GM23338 (cell line): ENCODE measurements at regions not wholly inside any gene's neighbourhood (a gene's known extent, or its start where the extent isn't known, plus 50 kb on each side); places are given as distances from the start of the nearest gene placed in this dataset.

Source experiments
- ATAC-seq: fragments of 200-7000 bp; cut with Tn5 transposase; 3 replicates; pipeline ENCODE4 v1.9.1; 2020
- DNase-seq: peaks from one replicate; pipeline ENCODE4 v3.0.0-alpha.2; 2015; ENCODE audit warnings: low spot score
- H2AFZ ChIP-seq: fragments of 200-600 bp; sonication (generic); 2 replicates; pipeline ENCODE4 v1.8.0; 2016; ENCODE audit warnings: antibody characterized with exemption, mild to moderate bottlenecking, moderate library complexity
- H3F3A ChIP-seq: fragments of 200-600 bp; sonication (generic); replicated peaks from 2 replicates; pipeline ENCODE4 v1.8.0; 2017; ENCODE audit warnings: antibody characterized with exemption, mixed run types, low read depth
- H3K27ac ChIP-seq: fragments of 200-600 bp; sonication (generic); 2 replicates; pipeline ENCODE4 v1.6.1; 2016; ENCODE audit warnings: low read depth
- H3K27me3 ChIP-seq: fragments of 200-600 bp; sonication (generic); 2 replicates; pipeline ENCODE4 v1.8.0; 2016; ENCODE audit warnings: mild to moderate bottlenecking, mixed run types, moderate library complexity; ENCODE audit not compliant: insufficient read depth
- H3K36me3 ChIP-seq: fragments of 200-600 bp; sonication (generic); 2 replicates; pipeline ENCODE4 v1.8.0; 2016; ENCODE audit warnings: mild to moderate bottlenecking; ENCODE audit not compliant: insufficient read depth
- H3K4me1 ChIP-seq: fragments of 200-600 bp; sonication (generic); 2 replicates; pipeline ENCODE4 v1.8.0; 2016; ENCODE audit warnings: mild to moderate bottlenecking, moderate library complexity; ENCODE audit not compliant: insufficient read depth
- H3K4me2 ChIP-seq: fragments of 200-600 bp; sonication (generic); 2 replicates; pipeline ENCODE4 v1.7.1; 2017; ENCODE audit warnings: mixed run types
- H3K4me3 ChIP-seq: fragments of 200-600 bp; sonication (generic); 2 replicates; pipeline ENCODE4 v1.6.1; 2016; ENCODE audit warnings: mixed run types
- H3K79me2 ChIP-seq: fragments of 200-600 bp; sonication (generic); replicated peaks from 2 replicates; pipeline ENCODE4 v1.8.0; 2017; ENCODE audit warnings: mild to moderate bottlenecking; ENCODE audit not compliant: insufficient read depth
- H3K9me2 ChIP-seq: fragments of 200-600 bp; sonication (generic); 2 replicates; pipeline ENCODE4 v1.8.0; 2017; ENCODE audit not compliant: insufficient read depth
- H4K20me1 ChIP-seq: fragments of 200-600 bp; sonication (generic); replicated peaks from 2 replicates; pipeline ENCODE4 v1.8.0; 2017; ENCODE audit warnings: mild to moderate bottlenecking; ENCODE audit not compliant: insufficient read depth
- H3K27ac Mint-ChIP-seq: 2 replicates; pipeline ENCODE4 v1.8.0; 2020; ENCODE audit warnings: inconsistent platforms, mild to moderate bottlenecking, moderate library complexity, mixed read lengths
- H3K27me3 Mint-ChIP-seq: 3 replicates; pipeline ENCODE4 v1.8.0; 2022; ENCODE audit warnings: low read depth, mild to moderate bottlenecking, moderate library complexity, mixed read lengths, inconsistent platforms; ENCODE audit not compliant: insufficient read depth, poor library complexity
- H3K36me3 Mint-ChIP-seq: 3 replicates; pipeline ENCODE4 v1.8.0; 2021; ENCODE audit warnings: low read depth, mild to moderate bottlenecking, inconsistent platforms, moderate library complexity, mixed read lengths
- H3K4me1 Mint-ChIP-seq: 3 replicates; pipeline ENCODE4 v1.8.0; 2020; ENCODE audit warnings: mild to moderate bottlenecking, inconsistent platforms, mixed read lengths
- H3K4me3 Mint-ChIP-seq: 3 replicates; pipeline ENCODE4 v1.8.0; 2021; ENCODE audit warnings: moderate library complexity, mild to moderate bottlenecking, inconsistent platforms, mixed read lengths
- H3K9me3 Mint-ChIP-seq: 3 replicates; pipeline ENCODE4 v1.8.0; 2020; ENCODE audit warnings: moderate library complexity, mild to moderate bottlenecking, inconsistent platforms, mixed read lengths
- CREB1 ChIP-seq: fragments of 250-450 bp; sonication (Bioruptor Pico); IDR thresholded peaks from 2 replicates; pipeline ENCODE4 v1.5.0; 2020; ENCODE audit warnings: low read depth, mild to moderate bottlenecking, moderate library complexity
- ETS1 ChIP-seq: IDR thresholded peaks from 2 replicates; pipeline ENCODE4 v1.6.1; 2016; ENCODE audit warnings: antibody characterized with exemption
- EZH2 ChIP-seq: fragments of 200-600 bp; sonication (generic); IDR thresholded peaks from one replicate; pipeline ENCODE4 v1.8.0; 2017; ENCODE audit warnings: antibody characterized with exemption, mild to moderate bottlenecking, low read depth; ENCODE audit not compliant: unreplicated experiment
- EZH2phosphoT487 ChIP-seq: fragments of 200-600 bp; sonication (generic); IDR thresholded peaks from one replicate; pipeline ENCODE4 v1.8.1; 2018; ENCODE audit warnings: antibody characterized with exemption; ENCODE audit not compliant: unreplicated experiment
- JUNB ChIP-seq: IDR thresholded peaks from one replicate; pipeline ENCODE4 v1.6.1; 2016; ENCODE audit warnings: antibody characterized with exemption; ENCODE audit not compliant: unreplicated experiment
- NANOG ChIP-seq: IDR thresholded peaks from 2 replicates; pipeline ENCODE4 v1.6.1; 2016; ENCODE audit warnings: antibody characterized with exemption, borderline replicate concordance
- POLR2AphosphoS5 ChIP-seq: IDR thresholded peaks from 2 replicates; pipeline ENCODE4 v1.6.1; 2016; ENCODE audit warnings: antibody characterized with exemption, low read depth
- REST ChIP-seq: IDR thresholded peaks from one replicate; pipeline ENCODE4 v1.6.1; 2018; ENCODE audit warnings: antibody characterized with exemption; ENCODE audit not compliant: unreplicated experiment
- STAT1 ChIP-seq: IDR thresholded peaks from one replicate; pipeline ENCODE4 v1.6.1; 2016; ENCODE audit warnings: antibody characterized with exemption; ENCODE audit not compliant: unreplicated experiment
- ZNF114 ChIP-seq: fragments of 250-450 bp; sonication (Bioruptor Pico); IDR thresholded peaks from 2 replicates; pipeline ENCODE4 v1.5.0; 2020; ENCODE audit warnings: mild to moderate bottlenecking, moderate library complexity
- ZNF331 ChIP-seq: fragments of 250-450 bp; sonication (Bioruptor Pico); IDR thresholded peaks from 2 replicates; pipeline ENCODE4 v1.5.0; 2020; ENCODE audit warnings: low read depth, mild to moderate bottlenecking, moderate library complexity
- TF ChIP-seq, protein P1 (sequence below), 2 experiments: fragments of 200-600 bp in 1 of 2; sonication (generic) in 1 of 2; conservative IDR thresholded peaks; 2 replicates each; pipeline versions ENCODE4 v1.5.1 to v1.6.1; 2016 to 2017; ENCODE audit warnings: antibody characterized with exemption in 2 of 2, low read depth in 2 of 2, mild to moderate bottlenecking in 2 of 2, moderate library complexity in 1 of 2
- TF ChIP-seq, protein P2 (sequence below): fragments of 250-450 bp; sonication (Bioruptor Pico); IDR thresholded peaks from 2 replicates; pipeline ENCODE4 v1.5.0; 2020; ENCODE audit warnings: mild to moderate bottlenecking, moderate library complexity

DNA sequence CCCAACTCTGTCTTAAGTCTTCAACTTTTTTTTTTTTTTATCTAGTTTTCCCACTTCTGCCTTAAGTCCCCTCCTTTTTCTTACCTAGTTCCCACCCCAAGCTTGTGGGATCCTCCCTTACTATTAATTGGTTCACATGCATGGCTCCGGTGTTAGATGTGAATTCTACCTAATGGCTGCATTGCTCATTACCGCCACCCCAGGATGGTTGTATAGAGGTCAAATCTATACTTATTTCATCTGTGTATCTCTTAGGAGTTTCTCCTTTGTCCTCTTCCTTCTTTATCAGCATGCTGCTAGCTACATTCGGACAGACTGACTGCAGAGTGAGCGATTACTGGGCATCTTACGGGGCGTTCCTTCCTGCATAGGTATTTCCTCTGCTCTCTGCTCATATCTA, 605.7 kb upstream of the GRM7 start:
- Histone ChIP-seq H3K4me3 (no peak overlapping the region), H3K4me1 (no peaks in the 10 kb centered on the region), H3K27me3 (no peaks in the 10 kb centered on the region), H4K20me1 (no peaks in the 10 kb centered on the region), H3K36me3 (no peaks in the 10 kb centered on the region; the same call in none of the 2 replicates), H3K9me2 (no peaks in the 10 kb centered on the region), H2AFZ (no peak overlapping the region), H3K4me2 (no peak overlapping the region), H3F3A (no peaks in the 10 kb centered on the region), H3K79me2 (no peaks in the 10 kb centered on the region), H3K27ac (no peak overlapping the region)
- H3K4me1 Mint-ChIP-seq: no peaks in the 10 kb centered on the region
- TF ChIP-seq REST: no peak
- TF ChIP-seq ZNF114: no peak
- TF ChIP-seq, protein P1, sequence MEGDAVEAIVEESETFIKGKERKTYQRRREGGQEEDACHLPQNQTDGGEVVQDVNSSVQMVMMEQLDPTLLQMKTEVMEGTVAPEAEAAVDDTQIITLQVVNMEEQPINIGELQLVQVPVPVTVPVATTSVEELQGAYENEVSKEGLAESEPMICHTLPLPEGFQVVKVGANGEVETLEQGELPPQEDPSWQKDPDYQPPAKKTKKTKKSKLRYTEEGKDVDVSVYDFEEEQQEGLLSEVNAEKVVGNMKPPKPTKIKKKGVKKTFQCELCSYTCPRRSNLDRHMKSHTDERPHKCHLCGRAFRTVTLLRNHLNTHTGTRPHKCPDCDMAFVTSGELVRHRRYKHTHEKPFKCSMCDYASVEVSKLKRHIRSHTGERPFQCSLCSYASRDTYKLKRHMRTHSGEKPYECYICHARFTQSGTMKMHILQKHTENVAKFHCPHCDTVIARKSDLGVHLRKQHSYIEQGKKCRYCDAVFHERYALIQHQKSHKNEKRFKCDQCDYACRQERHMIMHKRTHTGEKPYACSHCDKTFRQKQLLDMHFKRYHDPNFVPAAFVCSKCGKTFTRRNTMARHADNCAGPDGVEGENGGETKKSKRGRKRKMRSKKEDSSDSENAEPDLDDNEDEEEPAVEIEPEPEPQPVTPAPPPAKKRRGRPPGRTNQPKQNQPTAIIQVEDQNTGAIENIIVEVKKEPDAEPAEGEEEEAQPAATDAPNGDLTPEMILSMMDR (conservative IDR thresholded peaks at IDR 0.05; ENCODE audit: low read depth in 2 of 2): no peak
- TF ChIP-seq EZH2: no peak
- TF ChIP-seq, protein P2, sequence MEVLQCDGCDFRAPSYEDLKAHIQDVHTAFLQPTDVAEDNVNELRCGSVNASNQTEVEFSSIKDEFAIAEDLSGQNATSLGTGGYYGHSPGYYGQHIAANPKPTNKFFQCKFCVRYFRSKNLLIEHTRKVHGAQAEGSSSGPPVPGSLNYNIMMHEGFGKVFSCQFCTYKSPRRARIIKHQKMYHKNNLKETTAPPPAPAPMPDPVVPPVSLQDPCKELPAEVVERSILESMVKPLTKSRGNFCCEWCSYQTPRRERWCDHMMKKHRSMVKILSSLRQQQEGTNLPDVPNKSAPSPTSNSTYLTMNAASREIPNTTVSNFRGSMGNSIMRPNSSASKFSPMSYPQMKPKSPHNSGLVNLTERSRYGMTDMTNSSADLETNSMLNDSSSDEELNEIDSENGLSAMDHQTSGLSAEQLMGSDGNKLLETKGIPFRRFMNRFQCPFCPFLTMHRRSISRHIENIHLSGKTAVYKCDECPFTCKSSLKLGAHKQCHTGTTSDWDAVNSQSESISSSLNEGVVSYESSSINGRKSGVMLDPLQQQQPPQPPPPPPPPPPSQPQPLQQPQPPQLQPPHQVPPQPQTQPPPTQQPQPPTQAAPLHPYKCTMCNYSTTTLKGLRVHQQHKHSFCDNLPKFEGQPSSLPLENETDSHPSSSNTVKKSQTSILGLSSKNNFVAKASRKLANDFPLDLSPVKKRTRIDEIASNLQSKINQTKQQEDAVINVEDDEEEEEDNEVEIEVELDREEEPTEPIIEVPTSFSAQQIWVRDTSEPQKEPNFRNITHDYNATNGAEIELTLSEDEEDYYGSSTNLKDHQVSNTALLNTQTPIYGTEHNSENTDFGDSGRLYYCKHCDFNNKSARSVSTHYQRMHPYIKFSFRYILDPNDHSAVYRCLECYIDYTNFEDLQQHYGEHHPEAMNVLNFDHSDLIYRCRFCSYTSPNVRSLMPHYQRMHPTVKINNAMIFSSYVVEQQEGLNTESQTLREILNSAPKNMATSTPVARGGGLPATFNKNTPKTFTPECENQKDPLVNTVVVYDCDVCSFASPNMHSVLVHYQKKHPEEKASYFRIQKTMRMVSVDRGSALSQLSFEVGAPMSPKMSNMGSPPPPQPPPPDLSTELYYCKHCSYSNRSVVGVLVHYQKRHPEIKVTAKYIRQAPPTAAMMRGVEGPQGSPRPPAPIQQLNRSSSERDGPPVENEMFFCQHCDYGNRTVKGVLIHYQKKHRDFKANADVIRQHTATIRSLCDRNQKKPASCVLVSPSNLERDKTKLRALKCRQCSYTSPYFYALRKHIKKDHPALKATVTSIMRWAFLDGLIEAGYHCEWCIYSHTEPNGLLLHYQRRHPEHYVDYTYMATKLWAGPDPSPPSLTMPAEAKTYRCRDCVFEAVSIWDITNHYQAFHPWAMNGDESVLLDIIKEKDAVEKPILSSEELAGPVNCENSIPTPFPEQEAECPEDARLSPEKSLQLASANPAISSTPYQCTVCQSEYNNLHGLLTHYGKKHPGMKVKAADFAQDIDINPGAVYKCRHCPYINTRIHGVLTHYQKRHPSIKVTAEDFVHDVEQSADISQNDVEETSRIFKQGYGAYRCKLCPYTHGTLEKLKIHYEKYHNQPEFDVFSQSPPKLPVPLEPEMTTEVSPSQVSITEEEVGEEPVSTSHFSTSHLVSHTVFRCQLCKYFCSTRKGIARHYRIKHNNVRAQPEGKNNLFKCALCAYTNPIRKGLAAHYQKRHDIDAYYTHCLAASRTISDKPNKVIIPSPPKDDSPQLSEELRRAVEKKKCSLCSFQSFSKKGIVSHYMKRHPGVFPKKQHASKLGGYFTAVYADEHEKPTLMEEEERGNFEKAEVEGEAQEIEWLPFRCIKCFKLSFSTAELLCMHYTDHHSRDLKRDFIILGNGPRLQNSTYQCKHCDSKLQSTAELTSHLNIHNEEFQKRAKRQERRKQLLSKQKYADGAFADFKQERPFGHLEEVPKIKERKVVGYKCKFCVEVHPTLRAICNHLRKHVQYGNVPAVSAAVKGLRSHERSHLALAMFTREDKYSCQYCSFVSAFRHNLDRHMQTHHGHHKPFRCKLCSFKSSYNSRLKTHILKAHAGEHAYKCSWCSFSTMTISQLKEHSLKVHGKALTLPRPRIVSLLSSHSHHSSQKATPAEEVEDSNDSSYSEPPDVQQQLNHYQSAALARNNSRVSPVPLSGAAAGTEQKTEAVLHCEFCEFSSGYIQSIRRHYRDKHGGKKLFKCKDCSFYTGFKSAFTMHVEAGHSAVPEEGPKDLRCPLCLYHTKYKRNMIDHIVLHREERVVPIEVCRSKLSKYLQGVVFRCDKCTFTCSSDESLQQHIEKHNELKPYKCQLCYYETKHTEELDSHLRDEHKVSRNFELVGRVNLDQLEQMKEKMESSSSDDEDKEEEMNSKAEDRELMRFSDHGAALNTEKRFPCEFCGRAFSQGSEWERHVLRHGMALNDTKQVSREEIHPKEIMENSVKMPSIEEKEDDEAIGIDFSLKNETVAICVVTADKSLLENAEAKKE: no peak
- TF ChIP-seq ETS1: no peak
- TF ChIP-seq EZH2phosphoT487: no peak
- no peak for TF ChIP-seq JUNB
- TF ChIP-seq NANOG: no peak
- TF ChIP-seq POLR2AphosphoS5: no peak
- TF ChIP-seq CREB1: no peak
- no peak for TF ChIP-seq ZNF331
- TF ChIP-seq STAT1: no peak
- peaks cover 79% of the 10 kb centered on the region for H3K9me3 Mint-ChIP-seq
- H3K36me3 Mint-ChIP-seq: peaks cover 7% of the 10 kb centered on the region; the same call in 2 of the 3 replicates
- no peak for ATAC-seq
- H3K27me3 Mint-ChIP-seq: peaks cover 1% of the 10 kb centered on the region
- no peak overlapping the region for H3K4me3 Mint-ChIP-seq
- no peak overlapping the region for H3K27ac Mint-ChIP-seq
- DNase-seq: no peak
